ENCODE measurements at regions not wholly inside any gene's neighbourhood (a gene's known extent, or its start where the extent isn't known, plus 50 kb on each side); places are given as distances from the start of the nearest gene placed in this dataset.

GRCh38 chr18:61750840-61751668, 141.8 kb downstream of the RNF152 start:
- Histone ChIP-seq H3K9me3 (replicated peaks; ENCODE audit: control insufficient read depth, insufficient read depth, low read length) (no peaks in the 10 kb centered on the region), H2AFZ (ENCODE audit: control insufficient read depth, low read depth, low read length) (no peak overlapping the region), H3K4me2 (ENCODE audit: control insufficient read depth, insufficient read depth) (no peak overlapping the region), H3K4me3 (no peak overlapping the region), H3K36me3 (ENCODE audit: control insufficient read depth in 2 of 2, insufficient read depth in 2 of 2, low read length in 1 of 2) (no peaks in the 10 kb centered on the region), H3K79me2 (ENCODE audit: control insufficient read depth, insufficient read depth, low read length) (no peaks in the 10 kb centered on the region), H4K20me1 (ENCODE audit: control insufficient read depth, insufficient read depth) (no peaks in the 10 kb centered on the region), H3K27me3 (replicated peaks in 1 of 2; ENCODE audit: control insufficient read depth in 2 of 2, insufficient read depth in 2 of 2, low read length in 1 of 2) (no peaks in the 10 kb centered on the region), H3K9ac (ENCODE audit: control insufficient read depth, insufficient read depth, low read length) (no peak overlapping the region), H3K4me1 (ENCODE audit: control insufficient read depth, insufficient read depth, low read length) (no peaks in the 10 kb centered on the region), H3K27ac (ENCODE audit: control insufficient read depth, insufficient read depth) (no peak overlapping the region)
- ChIA-PET POLR2A (no interaction called here), RAD21 (ENCODE audit: unreplicated experiment) (no interaction called here), CTCF (no interaction called here), SMC1A (ENCODE audit: uncharacterized antibody, unreplicated experiment) (no interaction called here)
- in situ Hi-C loops (cut with MboI) (no loop called here), intact Hi-C loops (cut with micrococcal nuclease; ENCODE audit: unreplicated experiment) (no loop called here)
- DNase-seq (ENCODE audit: low read depth, low spot score), result no peak
- no peak for FAIRE-seq
- ATAC-seq, result no peak
- 20% methylated on average over 9 of the region's 9 CpGs for WGBS (ENCODE audit: insufficient coverage, insufficient replicate concordance, low lambda C conversion rate, missing lambda C conversion rate)
- TF ChIP-seq RUNX3 (IDR thresholded peaks at IDR 0.05; ENCODE audit: low read length) (no peak), CEBPB (IDR thresholded peaks at IDR 0.05; ENCODE audit: borderline replicate concordance in 1 of 2, low read depth in 2 of 2, low read length in 2 of 2) (no peak), MYB (IDR thresholded peaks at IDR 0.05; ENCODE audit: borderline replicate concordance, low read depth, low read length) (no peak), ZNF217 (IDR thresholded peaks at IDR 0.05) (no peak), ZSCAN29 (IDR thresholded peaks at IDR 0.05) (no peak)
- no TSS peak for BruUV-seq (replicated peaks)

- ChIA-PET POLR2A (no interaction called here), SMC1A (ENCODE audit: uncharacterized antibody, unreplicated experiment) (no interaction called here), CTCF (no interaction called here), RAD21 (ENCODE audit: unreplicated experiment) (no interaction called here)
- H3K4me1 ChIP-seq (ENCODE audit: control insufficient read depth, insufficient read depth, low read length), result no peaks in the 10 kb centered on the region
- in situ Hi-C loops (cut with MboI) (no loop called here), intact Hi-C loops (cut with micrococcal nuclease; ENCODE audit: unreplicated experiment) (no loop called here)
- H3K4me2 ChIP-seq (ENCODE audit: control insufficient read depth, insufficient read depth), result no peak overlapping the region
- no peak overlapping the region for H3K27ac ChIP-seq (ENCODE audit: control insufficient read depth, insufficient read depth)
- FAIRE-seq (no peak), DNase-seq (ENCODE audit: low read depth, low spot score) (no peak), ATAC-seq (no peak)
- no peaks in the 10 kb centered on the region for H3K9me3 ChIP-seq (replicated peaks; ENCODE audit: control insufficient read depth, insufficient read depth, low read length)
- no peaks in the 10 kb centered on the region; a peak in 1 of 4 replicates for H3K27me3 ChIP-seq (replicated peaks in 1 of 2; ENCODE audit: control insufficient read depth in 2 of 2, insufficient read depth in 2 of 2, low read length in 1 of 2)
- no peak overlapping the region for H3K4me3 ChIP-seq
- H3K79me2 ChIP-seq (ENCODE audit: control insufficient read depth, insufficient read depth, low read length), result no peaks in the 10 kb centered on the region
- H3K36me3 ChIP-seq (ENCODE audit: control insufficient read depth in 2 of 2, insufficient read depth in 2 of 2, low read length in 1 of 2), result no peaks in the 10 kb centered on the region
- no TSS peak for BruUV-seq (replicated peaks)
- H4K20me1 ChIP-seq (ENCODE audit: control insufficient read depth, insufficient read depth), result no peaks in the 10 kb centered on the region
- WGBS (ENCODE audit: insufficient coverage, insufficient replicate concordance, low lambda C conversion rate, missing lambda C conversion rate), result 26% methylated on average over 4 of the region's 4 CpGs
- H3K9ac ChIP-seq (ENCODE audit: control insufficient read depth, insufficient read depth, low read length), result no peak overlapping the region
- H2AFZ ChIP-seq (ENCODE audit: control insufficient read depth, low read depth, low read length), result no peak overlapping the region
- TF ChIP-seq CHD4 (IDR thresholded peaks at IDR 0.05), result no peak
- no peak for TF ChIP-seq KAT2A (conservative IDR thresholded peaks at IDR 0.05; ENCODE audit: control insufficient read depth, low read depth, low read length)
- TF ChIP-seq EGR1 (IDR thresholded peaks at IDR 0.05; ENCODE audit: borderline replicate concordance in 1 of 2, low read depth in 2 of 2, low read length in 2 of 2), result no peak
- TF ChIP-seq, protein P1, sequence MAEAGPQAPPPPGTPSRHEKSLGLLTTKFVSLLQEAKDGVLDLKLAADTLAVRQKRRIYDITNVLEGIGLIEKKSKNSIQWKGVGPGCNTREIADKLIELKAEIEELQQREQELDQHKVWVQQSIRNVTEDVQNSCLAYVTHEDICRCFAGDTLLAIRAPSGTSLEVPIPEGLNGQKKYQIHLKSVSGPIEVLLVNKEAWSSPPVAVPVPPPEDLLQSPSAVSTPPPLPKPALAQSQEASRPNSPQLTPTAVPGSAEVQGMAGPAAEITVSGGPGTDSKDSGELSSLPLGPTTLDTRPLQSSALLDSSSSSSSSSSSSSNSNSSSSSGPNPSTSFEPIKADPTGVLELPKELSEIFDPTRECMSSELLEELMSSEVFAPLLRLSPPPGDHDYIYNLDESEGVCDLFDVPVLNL (IDR thresholded peaks at IDR 0.05; ENCODE audit: low read depth, low read length), result no peak
- TF ChIP-seq BHLHE40 (IDR thresholded peaks at IDR 0.05; ENCODE audit: borderline replicate concordance in 1 of 2, low read depth in 2 of 2, low read length in 1 of 2), result no peak
- TF ChIP-seq POU2F2 (IDR thresholded peaks at IDR 0.05; ENCODE audit: borderline replicate concordance, low read depth, low read length), result no peak
- no peak for TF ChIP-seq MLLT1 (IDR thresholded peaks at IDR 0.05)
- TF ChIP-seq SIN3A (IDR thresholded peaks at IDR 0.05; ENCODE audit: low read depth, low read length), result no peak
- TF ChIP-seq ZZZ3 (IDR thresholded peaks at IDR 0.05; ENCODE audit: control insufficient read depth, insufficient read length, low read depth), result no peak
- no peak for TF ChIP-seq RUNX3 (IDR thresholded peaks at IDR 0.05; ENCODE audit: low read length)
- TF ChIP-seq EP300 (IDR thresholded peaks at IDR 0.05; ENCODE audit: borderline replicate concordance in 1 of 2, control insufficient read depth in 1 of 2, low read depth in 2 of 2, low read length in 2 of 2), result no peak
Measured at GRCh38 chr18:61749546-61749945, 143.3 kb downstream of the RNF152 start.
